HG03139 (cell line): ENCODE measurements at regions not wholly inside any gene's neighbourhood (a gene's known extent, or its start where the extent isn't known, plus 50 kb on each side); places are given as distances from the start of the nearest gene placed in this dataset.

ENCODE experiments used
- ATAC-seq: cut with Tn5 transposase; IDR thresholded peaks from one replicate; pipeline ENCODE4 v1.9.1; 2021; ENCODE audit not compliant: unreplicated experiment

- no peak for ATAC-seq
Measured at GRCh38 chr10:28781296-28781695, 104.0 kb downstream of the BAMBI start.

- no peak for ATAC-seq
Measured at GRCh38 chr10:28783087-28783486, 105.8 kb downstream of the BAMBI start.

- no peak for ATAC-seq
Measured at GRCh38 chr10:28785018-28785417, 107.7 kb downstream of the BAMBI start.

- peak; percentile 60 for ATAC-seq
Measured at GRCh38 chr10:28788252-28788651, 110.9 kb downstream of the BAMBI start.

- ATAC-seq: no peak
Measured at GRCh38 chr10:28788762-28789161, 111.4 kb downstream of the BAMBI start.

- no peak for ATAC-seq
Measured at GRCh38 chr10:28790146-28790545, 112.8 kb downstream of the BAMBI start.

- ATAC-seq: no peak
Measured at GRCh38 chr10:28793482-28793881, 116.2 kb downstream of the BAMBI start.

GRCh38 chr10:28794986-28795385 is 117.7 kb downstream of the BAMBI start:
- ATAC-seq: no peak

- no peak for ATAC-seq
Measured at GRCh38 chr10:28796606-28797512, 119.5 kb downstream of the BAMBI start.

- no peak for ATAC-seq
Measured at GRCh38 chr10:28797904-28798371, 120.6 kb downstream of the BAMBI start.

- no peak for ATAC-seq
Measured at GRCh38 chr10:28798428-28798955, 121.2 kb downstream of the BAMBI start.

- ATAC-seq: no peak
Measured at GRCh38 chr10:28798964-28799363, 121.6 kb downstream of the BAMBI start.

- ATAC-seq: no peak
Measured at GRCh38 chr10:28800144-28800543, 122.8 kb downstream of the BAMBI start.

- no peak for ATAC-seq
Measured at GRCh38 chr10:28801247-28801646, 123.9 kb downstream of the BAMBI start.

GRCh38 chr10:28801869-28802268 is 124.5 kb downstream of the BAMBI start:
- ATAC-seq: no peak

GRCh38 chr10:28805390-28805789 is 128.1 kb downstream of the BAMBI start:
- ATAC-seq: no peak

GRCh38 chr10:28806488-28806941 is 129.2 kb downstream of the BAMBI start:
- ATAC-seq: no peak

- ATAC-seq: no peak
Measured at GRCh38 chr10:28806951-28807759, 129.8 kb downstream of the BAMBI start.

- ATAC-seq: peak; percentile 67
Measured at GRCh38 chr10:28807760-28808613, 130.7 kb downstream of the BAMBI start.

- ATAC-seq: no peak
Measured at GRCh38 chr10:28808693-28809092, 131.4 kb downstream of the BAMBI start.
